NCI-H128 (cell line): ENCODE measurements at regions not wholly inside any gene's neighbourhood (a gene's known extent, or its start where the extent isn't known, plus 50 kb on each side); places are given as distances from the start of the nearest gene placed in this dataset.
"Not testable (repeated sequence)": the region's sequence is repeated elsewhere in the genome, so short reads cannot be mapped to it uniquely, and the experiment has no call there.

Experiments used
- DNase-seq: peaks from one replicate; lab custom pipeline; 2025; ENCODE audit not compliant: unreplicated experiment; lab: John Stamatoyannopoulos, UW

DNA sequence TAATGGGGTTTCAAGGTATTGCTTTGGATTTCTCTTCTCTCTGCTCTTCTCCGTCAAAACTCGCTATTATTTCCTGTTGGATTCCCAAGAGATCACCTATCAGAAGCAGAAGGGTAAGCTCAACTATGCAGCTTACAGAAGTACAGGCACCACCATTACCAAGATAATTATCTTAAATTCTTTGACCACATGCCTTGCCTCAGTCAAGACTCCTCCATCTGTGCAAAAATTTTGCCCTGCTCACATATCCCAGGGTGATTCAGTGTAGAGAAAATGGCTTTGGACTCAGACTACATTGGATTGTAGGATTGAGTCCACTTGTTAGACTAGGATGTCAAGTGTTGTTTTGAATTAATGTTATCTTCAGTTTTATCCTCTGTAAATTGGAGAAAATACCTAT lies 698.7 kb downstream of the TDRD15 start:
- DNase-seq: no peak

DNA sequence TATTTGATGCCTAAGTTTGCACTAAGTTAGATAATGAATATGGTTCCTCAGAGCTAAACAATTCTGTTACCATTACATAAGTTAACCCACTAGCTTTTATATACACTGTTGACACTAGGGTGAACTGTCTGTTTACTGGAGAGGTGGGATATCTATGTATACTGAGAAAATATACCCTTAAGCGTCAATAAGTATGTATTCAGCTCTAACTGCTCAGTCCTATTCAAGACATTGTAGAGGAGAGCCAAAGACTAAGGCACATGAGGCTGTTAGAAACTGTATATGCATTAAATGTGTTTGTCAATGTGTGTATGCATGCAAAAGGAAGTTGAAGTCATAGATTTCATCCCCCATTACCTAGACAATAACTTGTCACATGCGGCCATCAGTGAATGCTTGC lies 710.0 kb downstream of the TDRD15 start:
- no peak for DNase-seq

DNA sequence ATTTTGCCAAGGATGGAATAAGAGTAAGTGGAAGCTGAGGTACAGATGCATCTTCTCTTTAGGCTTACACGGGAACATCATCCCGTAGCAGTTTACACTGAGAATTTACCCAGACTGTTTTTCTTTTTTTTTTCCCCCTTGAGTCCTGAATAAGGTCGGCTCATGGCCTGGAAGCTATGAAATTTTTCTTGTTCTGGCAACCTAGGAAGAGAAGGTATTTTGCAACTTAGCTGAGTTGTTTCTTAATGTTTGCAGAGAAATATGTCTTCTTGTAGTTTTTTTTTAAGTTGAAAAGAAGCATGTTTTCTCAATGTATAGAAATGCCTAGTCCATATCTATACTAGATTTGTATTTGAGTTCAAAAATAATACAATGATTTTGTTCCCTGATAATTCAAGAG lies 712.5 kb downstream of the TDRD15 start:
- no peak for DNase-seq

DNA sequence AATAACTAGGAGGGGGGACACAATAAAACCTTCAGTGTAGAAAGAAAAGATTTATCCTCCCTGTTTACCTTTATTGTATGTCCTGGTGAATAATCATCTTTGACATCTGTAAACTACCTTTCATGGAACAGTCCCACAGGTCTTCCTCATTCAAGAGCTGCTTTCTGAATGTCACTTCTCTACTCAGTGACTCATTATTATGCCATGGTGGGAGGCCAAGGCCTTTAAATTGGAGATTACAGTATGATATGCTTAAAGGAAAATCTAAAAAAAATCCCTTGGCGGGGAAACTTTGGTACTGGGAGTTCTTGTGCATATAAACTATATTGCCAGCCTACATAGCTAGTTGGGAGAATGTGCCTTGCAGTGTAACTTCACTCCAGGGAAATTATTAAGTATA lies 713.0 kb downstream of the TDRD15 start:
- DNase-seq: no peak

DNA sequence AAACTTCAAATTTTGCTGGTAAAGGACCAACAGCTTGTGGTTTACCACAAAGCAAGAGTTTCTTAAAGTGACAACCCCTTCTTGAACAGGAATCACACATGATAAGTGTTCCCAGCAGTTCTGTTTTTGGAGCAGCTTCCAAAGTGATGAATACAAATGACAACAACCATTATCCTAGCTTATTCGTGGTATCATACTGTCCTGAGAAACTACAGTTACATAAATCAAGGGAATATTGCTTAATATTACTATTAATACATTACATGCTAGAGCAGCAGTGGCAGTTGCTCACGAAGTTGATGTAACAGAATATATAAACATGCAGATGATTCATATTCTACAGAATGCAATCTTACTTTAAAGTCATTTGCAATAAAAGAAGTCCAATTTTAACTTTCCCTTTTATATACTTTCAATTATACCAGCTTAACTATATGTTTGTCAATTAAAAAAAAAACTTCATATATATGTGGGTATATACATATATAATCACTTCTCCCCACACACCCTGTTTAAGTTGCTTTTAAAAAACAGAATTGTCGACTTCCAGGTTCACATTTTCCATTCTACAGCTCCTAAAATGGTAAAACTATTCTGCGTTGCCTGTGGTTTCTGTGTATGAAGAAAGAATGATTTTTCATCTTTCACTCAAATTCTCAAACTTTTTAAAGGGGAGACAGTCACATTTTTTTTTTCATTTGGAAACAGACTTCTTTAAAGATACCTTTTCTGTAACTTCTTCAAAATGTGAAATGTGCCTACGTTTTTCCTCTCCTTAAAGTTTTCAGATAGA lies 713.6 kb downstream of the TDRD15 start:
- DNase-seq: no peak

DNA sequence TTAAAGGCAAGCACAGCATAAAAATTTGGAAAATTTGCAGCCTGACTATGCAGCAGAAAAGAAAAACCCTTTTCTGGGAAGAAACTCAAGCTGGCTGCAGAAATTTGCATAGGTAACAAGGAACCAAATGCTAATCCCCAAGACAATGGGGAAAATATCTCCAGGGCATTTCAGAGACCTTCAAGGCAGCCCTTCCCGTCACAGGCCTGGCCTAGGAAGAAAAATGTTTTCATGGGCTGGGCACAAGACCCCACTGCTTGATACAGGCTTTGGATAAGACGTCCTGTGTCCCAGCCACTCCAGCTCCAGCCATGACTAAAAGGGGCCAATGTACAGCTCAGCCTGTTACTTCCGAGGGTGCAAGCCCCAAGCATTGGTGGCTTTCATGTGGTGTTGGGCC lies 717.6 kb downstream of the TDRD15 start:
- no peak for DNase-seq

DNA sequence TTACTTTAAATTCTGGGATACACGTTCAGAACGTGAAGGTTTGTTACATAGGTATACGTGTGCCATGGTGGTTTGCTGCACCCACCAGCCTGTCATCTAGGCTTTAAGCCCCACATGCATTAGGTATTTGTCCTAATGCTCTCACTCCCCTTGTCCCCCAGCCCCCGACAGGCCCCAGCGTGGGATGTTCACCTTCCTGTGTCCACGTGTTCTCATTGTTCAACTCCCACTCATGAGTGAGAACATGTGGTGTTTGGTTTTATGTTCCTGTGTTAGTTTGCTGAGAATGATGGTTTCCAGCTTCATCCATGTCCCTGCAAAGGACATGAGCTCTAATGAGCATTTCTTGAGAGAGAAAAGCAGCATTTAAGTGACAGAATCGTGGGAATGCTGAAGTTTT lies 726.6 kb downstream of the TDRD15 start:
- DNase-seq: not testable (repeated sequence)

DNA sequence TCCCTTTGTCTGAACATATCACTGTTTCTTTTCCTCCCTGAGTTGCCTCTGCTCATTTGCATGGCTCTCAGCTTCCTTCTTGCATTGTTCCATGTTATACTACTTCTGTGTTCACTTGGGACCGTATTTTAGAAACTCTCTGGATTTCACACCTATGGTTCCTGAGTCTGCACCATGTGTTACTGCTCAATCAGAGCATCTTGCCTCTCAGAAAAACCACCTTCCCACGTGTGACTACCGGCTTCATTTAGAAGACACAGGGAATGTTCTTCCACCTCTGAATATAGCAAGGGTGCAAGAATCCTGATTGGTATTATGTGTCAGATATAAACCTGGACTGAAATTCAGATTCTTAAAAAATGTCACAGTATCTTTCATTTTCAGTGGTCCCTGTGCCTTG lies 731.2 kb downstream of the TDRD15 start:
- no peak for DNase-seq

DNA sequence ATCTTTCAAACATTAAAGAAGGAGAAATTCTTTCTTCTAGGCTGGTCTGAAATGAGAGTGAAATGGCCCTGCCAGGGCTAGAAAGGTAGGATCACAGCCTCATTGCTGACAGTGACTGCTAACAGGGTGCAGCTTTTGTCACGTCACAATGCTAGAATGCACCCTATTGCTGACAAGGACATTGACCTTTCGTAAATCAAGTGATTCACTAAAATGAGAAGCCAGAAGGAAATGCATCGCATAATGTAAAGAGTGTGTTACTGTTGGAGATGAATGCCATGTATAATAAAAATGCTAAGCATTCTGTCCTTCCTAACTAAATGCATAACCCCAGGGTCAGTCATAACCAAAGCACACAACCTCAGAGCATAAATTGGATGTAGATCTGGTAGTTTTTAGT lies 732.9 kb downstream of the TDRD15 start:
- no peak for DNase-seq

DNA sequence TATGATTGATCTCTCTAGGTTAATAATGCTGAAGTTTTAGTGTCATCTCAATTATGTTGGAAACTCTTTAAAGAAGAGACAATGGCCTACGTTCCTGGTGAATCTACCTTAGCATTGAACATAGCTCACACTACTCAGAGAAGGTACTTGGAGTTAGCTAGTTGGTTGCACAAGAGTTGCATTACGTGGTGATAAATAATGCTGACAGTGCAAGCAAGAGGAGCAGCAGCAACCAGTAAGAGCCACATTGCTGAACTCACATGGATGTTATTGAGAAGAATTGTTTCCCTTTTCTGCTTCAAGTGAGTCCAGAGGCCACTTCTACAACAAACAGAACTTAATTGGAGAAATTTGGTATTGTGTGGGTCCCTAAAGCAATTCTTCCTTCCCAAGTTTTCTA lies 737.1 kb downstream of the TDRD15 start:
- DNase-seq: no peak

DNA sequence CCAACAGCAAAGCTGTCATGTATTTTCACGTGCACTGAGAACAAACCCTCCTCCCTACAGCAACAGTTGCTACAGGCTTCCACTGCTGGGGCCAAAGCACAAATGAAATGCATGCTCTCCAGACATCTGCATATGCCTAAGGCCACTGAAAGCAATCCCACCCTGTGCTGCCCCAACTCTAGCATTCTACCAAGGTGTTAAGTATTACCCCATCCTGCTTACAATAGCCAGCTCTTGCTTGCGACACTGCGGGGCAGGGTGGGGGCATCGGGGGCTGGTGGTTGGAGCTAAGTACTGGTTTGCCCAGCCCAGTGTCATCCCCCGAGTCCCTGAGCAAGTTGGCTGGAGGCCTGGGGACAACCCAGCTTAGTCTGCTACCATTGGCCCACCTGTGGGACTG lies 742.5 kb downstream of the TDRD15 start:
- no peak for DNase-seq

DNA sequence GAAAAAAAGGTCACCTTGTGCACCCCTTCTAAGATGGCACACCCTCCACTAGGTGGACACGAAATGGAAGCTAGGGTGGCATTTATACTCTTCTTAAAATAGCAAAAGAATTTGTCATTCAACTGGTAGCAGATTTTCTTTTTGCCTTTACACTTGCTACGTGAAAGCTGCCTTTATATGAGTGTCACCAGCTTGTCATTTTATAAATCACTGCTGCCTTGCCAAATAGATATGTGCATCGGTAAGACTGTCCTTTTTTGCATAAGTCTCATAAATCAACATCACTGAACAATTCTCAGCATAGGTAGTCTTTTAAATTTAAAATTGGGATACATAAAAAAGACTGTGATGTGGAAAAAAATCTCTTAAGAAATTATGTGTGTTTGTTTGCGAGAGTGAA lies 764.1 kb downstream of the TDRD15 start:
- no peak for DNase-seq

DNA sequence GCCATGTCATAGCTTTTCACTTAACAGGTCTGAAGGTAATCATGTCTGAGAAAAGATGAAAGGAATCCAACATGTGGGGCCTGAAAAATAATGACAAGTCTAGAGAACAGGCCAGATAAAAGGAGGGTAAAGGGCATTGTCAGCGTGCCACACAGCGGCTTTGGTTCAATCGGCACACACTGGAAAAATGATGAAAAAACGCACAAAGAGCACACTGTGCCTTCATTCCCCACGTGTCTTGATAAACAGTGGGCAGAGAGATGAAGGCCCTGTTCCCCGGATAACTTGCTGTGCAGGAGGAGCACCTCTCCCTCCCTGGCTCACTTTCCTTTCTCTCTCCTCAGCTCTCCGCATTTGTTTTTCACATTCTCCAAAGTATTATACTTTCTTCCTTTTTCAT lies 766.3 kb downstream of the TDRD15 start:
- DNase-seq: no peak

DNA sequence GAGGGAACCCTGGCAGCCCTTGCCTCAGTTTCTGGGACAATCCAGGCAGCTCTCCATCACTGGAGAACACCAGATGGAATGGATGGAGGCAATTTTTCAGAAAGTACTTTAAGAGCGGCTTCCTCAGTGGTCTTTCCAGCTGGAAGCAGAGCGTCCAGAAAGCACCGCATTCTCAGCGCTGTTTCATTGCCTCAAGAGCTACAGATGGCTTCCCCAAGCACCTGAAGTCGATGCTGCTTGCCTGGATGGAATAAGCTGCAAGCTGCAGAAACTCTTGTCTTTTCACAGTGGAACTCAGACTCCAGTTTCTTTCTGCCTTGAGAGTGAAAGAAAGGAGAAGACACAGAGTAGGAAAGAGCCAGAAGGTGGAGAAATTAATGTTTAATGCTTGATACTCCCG lies 766.9 kb downstream of the TDRD15 start:
- no peak for DNase-seq

DNA sequence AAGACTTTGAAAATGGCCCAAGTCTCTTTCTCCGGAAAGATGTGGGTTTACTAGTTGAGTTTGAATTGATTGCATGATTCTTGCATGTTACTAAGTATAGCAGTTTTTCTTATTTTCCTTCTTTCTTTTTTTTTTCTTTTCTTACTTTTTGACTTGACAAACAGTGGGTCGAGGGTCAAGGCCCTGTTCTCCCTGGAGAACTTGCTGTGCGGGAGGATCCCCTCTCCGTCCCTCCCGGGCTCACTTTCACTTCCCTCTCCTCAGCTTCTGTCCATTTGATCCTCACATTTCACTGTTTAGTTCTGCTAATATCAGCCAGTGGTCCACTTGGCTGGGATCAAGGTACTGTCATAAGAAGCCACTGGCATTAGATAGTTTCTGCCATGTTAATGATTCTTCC lies 767.4 kb downstream of the TDRD15 start:
- no peak for DNase-seq

DNA sequence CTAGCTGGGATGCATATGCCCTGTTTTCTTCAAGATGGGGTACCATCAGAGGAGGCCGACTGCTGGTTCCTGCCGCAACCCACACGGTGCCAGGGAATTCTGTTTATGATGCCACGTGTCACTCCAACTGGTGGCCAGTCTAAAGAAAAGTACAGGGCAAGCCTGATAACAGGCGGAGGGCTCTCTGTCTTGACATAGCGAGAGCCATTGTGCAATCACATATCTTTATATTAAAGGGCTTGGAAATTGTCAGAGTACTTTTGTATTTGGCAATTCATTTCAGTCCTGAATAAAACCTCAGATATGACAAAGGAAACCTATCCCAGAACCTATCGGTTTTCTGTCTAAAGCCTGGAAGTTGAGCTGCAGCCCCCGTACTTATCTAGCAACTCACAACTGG lies 768.4 kb downstream of the TDRD15 start:
- no peak for DNase-seq

DNA sequence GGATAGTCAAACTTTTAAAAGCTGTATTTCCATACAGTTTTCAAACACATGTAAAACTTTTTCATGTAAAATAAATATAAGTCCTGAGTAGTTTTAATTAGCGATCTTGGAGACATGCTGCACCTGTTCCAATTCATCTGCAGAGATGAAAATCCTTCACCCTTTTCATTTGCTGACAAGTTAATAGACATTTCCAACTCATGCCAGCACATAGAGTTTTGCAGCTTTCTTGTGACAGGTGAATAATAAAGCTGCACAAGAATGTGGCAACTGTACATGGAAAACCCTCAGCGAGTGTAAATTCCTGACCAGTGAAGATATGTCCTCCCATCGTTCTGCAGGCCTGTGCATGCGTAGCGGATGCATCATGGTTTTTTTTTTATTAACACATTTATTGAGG lies 771.4 kb downstream of the TDRD15 start:
- no peak for DNase-seq

DNA sequence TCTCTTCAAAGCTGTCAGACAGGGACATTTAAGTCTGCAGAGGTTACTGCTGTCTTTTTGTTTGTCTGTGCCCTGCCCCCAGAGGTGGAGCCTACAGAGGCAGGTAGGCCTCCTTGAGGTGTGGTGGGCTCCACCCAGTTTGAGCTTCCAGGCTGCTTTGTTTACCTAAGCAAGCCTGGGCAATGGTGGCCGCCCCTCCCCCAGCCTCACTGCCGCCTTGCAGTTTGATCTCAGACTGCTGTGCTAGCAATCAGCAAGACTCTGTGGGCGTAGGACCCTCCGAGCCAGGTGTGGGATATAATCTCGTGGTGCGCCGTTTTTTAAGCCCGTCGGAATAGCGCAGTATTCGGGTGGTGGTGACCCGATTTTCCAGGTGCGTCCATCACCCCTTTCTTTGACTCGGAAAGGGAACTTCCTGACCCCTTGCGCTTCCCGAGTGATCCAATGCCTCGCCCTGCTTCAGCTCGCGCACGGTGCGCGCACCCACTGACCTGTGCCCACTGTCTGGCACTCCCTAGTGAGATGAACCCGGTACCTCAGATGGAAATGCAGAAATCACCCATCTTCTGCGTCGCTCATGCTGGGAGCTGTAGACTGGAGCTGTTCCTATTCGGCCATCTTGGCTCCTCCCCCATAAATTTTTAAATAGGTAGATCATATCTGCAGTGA lies 785.1 kb downstream of the TDRD15 start:
- DNase-seq: not testable (repeated sequence)

DNA sequence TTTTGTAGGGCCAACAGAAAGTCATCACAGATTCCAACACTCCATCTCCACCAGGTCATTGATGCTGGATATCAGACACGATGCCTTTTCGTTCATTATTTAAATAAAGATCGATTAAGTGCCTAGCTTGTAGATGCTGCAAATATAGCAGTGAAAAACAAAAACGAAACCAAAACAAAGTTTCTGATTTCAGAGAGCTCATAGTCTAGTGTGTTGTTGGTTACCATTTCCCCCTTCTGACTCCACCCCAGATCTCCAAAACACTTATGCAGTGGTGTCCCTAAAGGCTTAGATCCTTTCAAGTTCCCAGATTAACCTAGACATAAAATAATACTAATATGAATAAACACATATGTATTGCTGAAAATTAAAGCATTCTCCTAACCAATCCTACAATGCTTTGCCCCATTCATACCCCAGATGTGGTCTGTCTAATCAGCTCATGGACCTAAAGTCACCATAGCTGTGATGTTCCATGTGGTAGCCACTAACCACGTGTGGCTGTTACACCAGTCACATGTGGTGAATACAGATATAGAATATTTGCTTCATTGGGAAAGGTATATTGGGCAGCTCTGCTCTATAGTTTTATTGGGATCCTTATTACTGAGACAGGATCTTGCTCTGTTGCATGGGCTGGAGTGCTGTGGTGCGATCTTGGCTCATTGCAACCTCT lies 787.2 kb downstream of the TDRD15 start:
- no peak for DNase-seq

DNA sequence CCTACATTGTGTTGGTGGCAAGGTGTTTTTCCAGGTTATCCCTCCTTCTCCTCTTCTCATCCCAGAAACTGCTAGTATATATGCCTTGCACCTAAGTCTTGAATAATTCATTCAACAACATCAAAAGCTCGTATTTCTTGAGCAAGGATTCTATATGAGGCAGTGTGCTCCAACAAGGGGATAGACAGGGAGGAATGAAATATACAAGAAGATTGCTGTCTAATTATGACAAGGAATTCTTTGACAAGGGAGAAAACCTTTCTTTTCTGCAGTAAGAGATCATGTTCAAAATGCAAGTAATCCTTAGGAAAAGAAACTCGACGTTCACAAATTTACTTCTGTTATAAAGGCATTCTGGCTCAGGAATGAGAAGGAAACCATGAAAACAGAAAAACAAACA lies 788.6 kb downstream of the TDRD15 start:
- no peak for DNase-seq

DNA sequence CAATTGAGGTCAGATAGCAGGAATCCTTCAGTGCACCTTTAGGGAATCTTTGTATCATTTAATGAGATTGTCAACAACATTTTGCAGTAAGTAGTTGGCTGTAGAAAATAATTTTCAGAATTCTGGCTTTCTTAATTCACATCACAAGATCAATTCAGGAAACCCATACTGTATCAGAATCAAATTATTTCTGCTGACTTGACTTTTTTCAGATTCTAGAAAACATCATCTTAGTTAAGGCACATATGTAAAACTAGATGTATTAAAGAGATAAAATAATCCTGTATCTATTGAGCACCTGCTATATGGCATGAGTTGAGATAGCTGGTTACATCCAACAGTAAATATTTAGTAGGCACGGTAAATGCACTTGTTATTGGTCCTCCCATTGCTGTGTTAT lies 791.4 kb downstream of the TDRD15 start:
- DNase-seq: no peak

DNA sequence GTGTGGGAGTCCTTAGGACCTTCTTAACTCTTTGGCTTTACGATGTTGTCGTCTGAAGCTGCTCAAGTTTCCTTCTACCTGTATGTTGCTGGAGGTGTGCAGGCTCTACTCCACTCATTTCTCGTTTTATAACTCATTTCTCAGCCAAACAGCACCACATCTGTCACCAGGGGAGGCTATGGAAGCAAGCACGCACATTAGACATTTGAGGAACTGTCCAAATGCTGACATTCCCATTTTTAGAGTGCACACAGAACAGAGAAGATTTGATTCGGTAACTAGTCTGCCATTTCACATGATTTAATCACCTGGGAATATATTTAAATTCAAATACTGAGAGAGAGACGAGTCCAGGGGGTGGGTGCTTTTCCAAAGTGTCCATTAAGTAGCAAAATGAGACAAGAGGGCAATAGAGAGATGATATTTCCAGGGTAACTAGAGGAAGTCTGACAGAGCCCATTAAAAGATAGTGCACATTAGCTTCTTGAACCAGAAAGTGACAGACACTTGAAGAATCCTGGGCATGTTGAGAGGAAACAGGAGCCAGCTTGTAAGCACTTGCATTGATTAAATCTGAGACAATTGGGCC lies 793.3 kb downstream of the TDRD15 start:
- DNase-seq: no peak
